Left colon (tissue), 2 donors: ENCODE measurements at regions not wholly inside any gene's neighbourhood (a gene's known extent, or its start where the extent isn't known, plus 50 kb on each side); places are given as distances from the start of the nearest gene placed in this dataset.
"Not testable (repeated sequence)": the region's sequence is repeated elsewhere in the genome, so short reads cannot be mapped to it uniquely, and the experiment has no call there.

ENCODE experiments used
- ATAC-seq: fragments of 200-7000 bp; cut with Tn5 transposase; one replicate; pipeline ENCODE4 v1.9.1; 2020; ENCODE audit warnings: mild to moderate bottlenecking, moderate library complexity
- DNase-seq, 2 donors: peaks; one replicate each; pipeline ENCODE4 v3.0.0-alpha.2; 2020
- intact Hi-C, 2 donors: fragments of 100-400 bp; cut with DNase I in 1 of 2; cut with micrococcal nuclease in 1 of 2; formaldehyde crosslinking; loops; one replicate each; pipeline versions ENCODE4 v1.11.2 to v1.14.0; 2022; cut with DNase I, micrococcal nuclease
- donor health status: DM: no; HTN: no; CAD: no.
- donor health status: DM: yes; HTN: yes; CAD: no.

- ATAC-seq (peak; percentile 64), DNase-seq (no peak)
- intact Hi-C loops, result no loop called here
Observed at GRCh38 chr2:77578354-77578753, 56.2 kb upstream of the LRRTM4 start.

GRCh38 chr2:77579076-77579769 is 57.0 kb upstream of the LRRTM4 start:
- DNase-seq (no peak), ATAC-seq (no peak)

GRCh38 chr2:77588438-77588837 is 66.3 kb upstream of the LRRTM4 start:
- no peak for ATAC-seq
- intact Hi-C loops, result no loop called here
- DNase-seq, result no peak

More at GRCh38 chr2:77579076-77579769, 57.0 kb upstream of the LRRTM4 start:
- intact Hi-C loops, result no loop called here

- intact Hi-C loops, result no loop called here
- DNase-seq (no peak), ATAC-seq (no peak)
Observed at GRCh38 chr2:77590298-77590917, 68.2 kb upstream of the LRRTM4 start.

- ATAC-seq, intact Hi-C loops, DNase-seq: not testable (repeated sequence)
Observed at GRCh38 chr2:77592955-77593354, 70.8 kb upstream of the LRRTM4 start.

- DNase-seq (no peak), ATAC-seq (no peak)
- intact Hi-C loops, result no loop called here
Observed at GRCh38 chr2:77602771-77603170, 80.6 kb upstream of the LRRTM4 start.

GRCh38 chr2:77604953-77605929 is 83.1 kb upstream of the LRRTM4 start:
- ATAC-seq, result peak; percentile 65
- intact Hi-C loops, result no loop called here

GRCh38 chr2:77608510-77608909 is 86.3 kb upstream of the LRRTM4 start:
- DNase-seq (no peak), ATAC-seq (no peak)
- intact Hi-C loops, result no loop called here

More at GRCh38 chr2:77604953-77605929, 83.1 kb upstream of the LRRTM4 start:
- no peak for DNase-seq

GRCh38 chr2:77629539-77629938 is 107.4 kb upstream of the LRRTM4 start:
- DNase-seq, result no peak
- no peak for ATAC-seq
- intact Hi-C loops, result no loop called here

GRCh38 chr2:77631007-77631406 is 108.8 kb upstream of the LRRTM4 start:
- ATAC-seq (no peak), DNase-seq (no peak)
- intact Hi-C loops, result no loop called here

- intact Hi-C loops, result no loop called here
- DNase-seq (no peak), ATAC-seq (no peak)
Observed at GRCh38 chr2:77633601-77634000, 111.4 kb upstream of the LRRTM4 start.

GRCh38 chr2:77640924-77641323 is 118.7 kb upstream of the LRRTM4 start:
- ATAC-seq (no peak), DNase-seq (no peak)
- intact Hi-C loops, result no loop called here

- no peak for ATAC-seq
- no peak for DNase-seq
- intact Hi-C loops, result no loop called here
Observed at GRCh38 chr2:77642339-77642738, 120.2 kb upstream of the LRRTM4 start.

- DNase-seq, result no peak
- intact Hi-C loops, result no loop called here
- no peak for ATAC-seq
Observed at GRCh38 chr2:77649856-77650255, 127.7 kb upstream of the LRRTM4 start.

GRCh38 chr2:77652499-77652898 is 130.3 kb upstream of the LRRTM4 start:
- intact Hi-C loops, result no loop called here
- no peak for ATAC-seq
- DNase-seq, result no peak

- no peak for DNase-seq
- intact Hi-C loops, result no loop called here
Observed at GRCh38 chr2:77664491-77664890, 142.3 kb upstream of the LRRTM4 start.

GRCh38 chr2:77666251-77666980 is 144.2 kb upstream of the LRRTM4 start:
- ATAC-seq (no peak), DNase-seq (no peak)
- intact Hi-C loops, result no loop called here

More at GRCh38 chr2:77664491-77664890, 142.3 kb upstream of the LRRTM4 start:
- no peak for ATAC-seq

GRCh38 chr2:77684543-77685319 is 162.6 kb upstream of the LRRTM4 start:
- intact Hi-C loops, DNase-seq: not testable (repeated sequence)
- peak; percentile 40 for ATAC-seq
